T-helper 2 cell treated with Interferon-gamma antibody and Interleukin-4, amounts not matched to agents 5 μg/mL and 100 μg/mL, for 36 hours (primary cell): ENCODE measurements at regions not wholly inside any gene's neighbourhood (a gene's known extent, or its start where the extent isn't known, plus 50 kb on each side); places are given as distances from the start of the nearest gene placed in this dataset.
"Not testable (repeated sequence)": the region's sequence is repeated elsewhere in the genome, so short reads cannot be mapped to it uniquely, and the experiment has no call there.

Experiments used
- DNase-seq: peaks from one replicate; pipeline ENCODE4 v3.0.0; 2021; ENCODE audit warnings: low spot score
- H3K27ac Mint-ChIP-seq: one replicate; pipeline ENCODE4 v1.8.0; 2021; ENCODE audit warnings: mild to moderate bottlenecking, mixed read lengths
- H3K27me3 Mint-ChIP-seq: one replicate; pipeline ENCODE4 v1.8.0; 2021; ENCODE audit warnings: low read depth, mixed read lengths
- H3K36me3 Mint-ChIP-seq: one replicate; pipeline ENCODE4 v1.8.0; 2021; ENCODE audit warnings: low read depth, mixed read lengths
- H3K4me1 Mint-ChIP-seq: one replicate; pipeline ENCODE4 v1.8.0; 2021; ENCODE audit warnings: low read depth, mixed read lengths
- H3K4me3 Mint-ChIP-seq: one replicate; pipeline ENCODE4 v1.8.0; 2022; ENCODE audit warnings: mild to moderate bottlenecking, moderate library complexity, mixed read lengths
- H3K9me3 Mint-ChIP-seq: one replicate; pipeline ENCODE4 v1.8.0; 2021; ENCODE audit warnings: mixed read lengths

DNA sequence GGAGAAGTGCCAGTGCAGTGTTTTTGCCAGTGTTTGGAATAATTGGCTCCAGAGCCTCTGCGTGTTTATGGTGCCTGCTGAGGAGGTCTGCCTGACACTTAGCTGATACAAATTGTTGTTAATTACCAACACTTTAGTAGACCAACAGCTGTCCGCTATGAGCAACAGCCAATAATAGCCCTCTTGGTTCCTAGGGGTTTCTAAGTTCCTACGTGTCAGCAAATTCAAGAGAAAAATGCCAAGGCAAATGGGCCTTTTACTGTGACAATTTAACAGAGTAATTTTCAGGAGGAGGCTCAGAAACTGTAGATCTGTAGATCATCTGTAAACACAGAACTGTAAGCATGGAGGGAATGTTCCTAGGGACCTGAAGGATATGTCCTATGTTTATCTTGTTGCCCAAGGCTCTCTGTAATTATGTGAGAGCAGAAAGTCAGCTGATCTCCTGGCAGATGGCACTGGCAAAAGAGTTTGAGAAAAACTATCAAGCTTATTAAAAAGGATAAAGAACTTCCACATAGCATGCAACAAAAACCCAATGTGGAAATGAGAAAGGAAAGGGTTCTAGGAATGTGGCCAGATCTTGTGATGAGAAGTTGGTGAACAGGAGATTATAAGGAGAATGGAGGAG is 157.7 kb downstream of the GJA1 start:
- no peak overlapping the region for H3K27ac Mint-ChIP-seq
- no peaks in the 10 kb centered on the region for H3K27me3 Mint-ChIP-seq
- DNase-seq = no peak
- no peaks in the 10 kb centered on the region for H3K9me3 Mint-ChIP-seq
- H3K36me3 Mint-ChIP-seq = no peaks in the 10 kb centered on the region
- H3K4me3 Mint-ChIP-seq = no peak overlapping the region
- no peaks in the 10 kb centered on the region for H3K4me1 Mint-ChIP-seq

DNA sequence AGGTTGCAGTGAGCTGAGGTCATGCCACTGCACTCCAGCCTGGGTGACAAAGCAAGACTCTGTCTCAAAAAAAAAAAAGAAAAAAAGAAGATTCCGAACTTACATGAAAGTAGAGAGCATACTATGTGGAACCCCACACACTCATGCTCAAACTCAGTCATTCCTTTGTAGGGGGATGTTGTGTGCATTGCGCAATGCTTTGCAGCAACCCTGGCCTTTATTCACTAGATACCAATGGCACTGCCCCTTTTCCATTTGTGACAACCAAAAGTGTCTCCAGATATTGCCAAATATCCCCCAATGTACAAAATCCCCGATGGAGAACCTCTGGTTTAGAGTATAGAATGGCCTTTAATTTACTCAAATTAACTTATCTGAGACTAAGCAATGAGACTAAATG is 158.6 kb downstream of the GJA1 start:
- H3K4me3 Mint-ChIP-seq = no peak overlapping the region
- no peaks in the 10 kb centered on the region for H3K36me3 Mint-ChIP-seq
- no peaks in the 10 kb centered on the region for H3K9me3 Mint-ChIP-seq
- H3K27me3 Mint-ChIP-seq = no peaks in the 10 kb centered on the region
- no peak overlapping the region for H3K27ac Mint-ChIP-seq
- DNase-seq = no peak
- H3K4me1 Mint-ChIP-seq = no peaks in the 10 kb centered on the region

DNA sequence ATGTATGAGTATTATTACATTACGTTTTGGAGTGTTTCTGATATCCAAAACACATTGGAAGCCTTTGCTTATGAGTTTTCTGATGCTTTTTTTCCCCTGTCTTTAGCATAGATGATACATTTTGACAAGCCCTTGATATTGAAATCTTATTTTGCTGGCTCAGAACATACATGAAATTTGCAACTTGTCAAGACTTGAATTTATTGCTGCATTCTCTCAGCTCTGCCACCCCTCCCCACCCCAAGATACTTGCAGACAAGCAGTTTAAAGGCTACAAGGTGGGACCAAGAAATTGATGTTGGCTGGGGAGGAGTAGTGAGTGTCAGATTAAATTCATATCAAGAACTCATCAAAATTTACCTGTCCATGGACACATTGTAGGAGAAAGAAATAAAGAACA is 160.2 kb downstream of the GJA1 start:
- Mint-ChIP-seq H3K4me1 (no peaks in the 10 kb centered on the region), H3K27me3 (no peaks in the 10 kb centered on the region), H3K27ac (no peak overlapping the region)

DNA sequence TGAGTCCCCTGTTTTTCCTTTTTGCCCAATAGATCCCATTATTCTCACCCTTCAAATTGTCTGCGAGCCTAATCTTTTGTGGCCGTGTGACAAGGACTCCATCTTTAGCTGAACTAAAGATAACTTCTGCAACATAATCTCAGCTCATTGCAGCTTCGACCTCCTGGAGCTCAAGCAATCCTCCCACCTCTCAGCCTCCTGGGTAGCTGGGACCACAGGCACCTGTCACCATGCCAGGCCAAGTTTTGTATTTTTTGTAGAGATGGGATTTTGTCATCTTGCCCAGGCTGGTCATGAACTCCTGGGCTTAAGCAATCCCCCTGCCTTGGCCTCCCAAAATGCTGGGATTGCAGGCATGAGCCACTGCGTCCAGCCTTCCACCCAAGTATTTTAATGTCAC is 161.0 kb downstream of the GJA1 start:
- no peaks in the 10 kb centered on the region for H3K27me3 Mint-ChIP-seq
- no peak for DNase-seq
- no peaks in the 10 kb centered on the region for H3K36me3 Mint-ChIP-seq
- no peak overlapping the region for H3K27ac Mint-ChIP-seq
- no peak overlapping the region for H3K4me3 Mint-ChIP-seq
- no peaks in the 10 kb centered on the region for H3K9me3 Mint-ChIP-seq
- no peaks in the 10 kb centered on the region for H3K4me1 Mint-ChIP-seq

More for the DNA sequence above, 160.2 kb downstream of the GJA1 start:
- Mint-ChIP-seq H3K9me3 (no peaks in the 10 kb centered on the region), H3K4me3 (no peak overlapping the region), H3K36me3 (no peaks in the 10 kb centered on the region)
- DNase-seq = no peak

DNA sequence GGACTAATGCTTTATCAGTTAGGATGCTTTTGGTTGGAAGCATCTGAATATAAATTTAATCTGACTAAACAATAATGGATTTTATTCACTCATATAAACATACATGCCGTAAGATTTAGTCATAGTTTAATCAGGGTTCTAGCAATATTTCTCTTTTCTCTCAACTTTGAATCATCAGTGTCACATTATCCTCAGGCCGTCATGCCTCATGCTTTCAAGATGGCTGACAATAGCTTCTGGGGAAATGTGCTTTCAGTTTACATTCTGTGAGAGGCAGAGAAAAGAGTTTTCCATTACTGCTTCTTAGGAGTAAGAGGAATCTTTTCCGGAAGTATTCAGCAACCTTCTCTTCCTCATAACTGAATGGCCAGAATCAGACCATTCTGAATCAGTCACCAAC is 162.2 kb downstream of the GJA1 start:
- Mint-ChIP-seq H3K27me3 (no peaks in the 10 kb centered on the region), H3K27ac (no peak overlapping the region), H3K9me3 (no peaks in the 10 kb centered on the region), H3K4me1 (no peaks in the 10 kb centered on the region), H3K36me3 (no peaks in the 10 kb centered on the region), H3K4me3 (no peak overlapping the region)
- no peak for DNase-seq

DNA sequence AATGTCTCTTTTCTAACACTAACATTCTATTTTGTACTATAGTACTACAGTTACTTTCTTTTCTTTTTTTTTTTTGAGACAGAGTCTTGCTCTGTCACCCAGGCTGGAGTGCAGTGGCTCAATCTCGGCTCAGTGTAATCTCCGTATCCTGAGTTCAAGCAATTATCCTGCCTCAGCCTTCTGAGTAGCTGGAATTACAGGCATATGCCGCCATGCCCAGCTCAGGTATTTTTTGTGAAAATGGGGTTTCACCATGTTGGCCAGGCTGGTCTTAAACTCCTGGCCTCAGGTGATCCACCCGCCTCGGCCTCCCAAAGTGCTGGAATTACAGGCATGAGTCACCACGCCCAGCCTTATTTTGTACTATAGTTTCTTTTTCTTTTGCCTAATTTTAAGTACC is 163.9 kb downstream of the GJA1 start:
- not testable (repeated sequence) for H3K36me3 Mint-ChIP-seq, H3K4me1 Mint-ChIP-seq, DNase-seq, H3K4me3 Mint-ChIP-seq, H3K27ac Mint-ChIP-seq, H3K27me3 Mint-ChIP-seq, H3K9me3 Mint-ChIP-seq

DNA sequence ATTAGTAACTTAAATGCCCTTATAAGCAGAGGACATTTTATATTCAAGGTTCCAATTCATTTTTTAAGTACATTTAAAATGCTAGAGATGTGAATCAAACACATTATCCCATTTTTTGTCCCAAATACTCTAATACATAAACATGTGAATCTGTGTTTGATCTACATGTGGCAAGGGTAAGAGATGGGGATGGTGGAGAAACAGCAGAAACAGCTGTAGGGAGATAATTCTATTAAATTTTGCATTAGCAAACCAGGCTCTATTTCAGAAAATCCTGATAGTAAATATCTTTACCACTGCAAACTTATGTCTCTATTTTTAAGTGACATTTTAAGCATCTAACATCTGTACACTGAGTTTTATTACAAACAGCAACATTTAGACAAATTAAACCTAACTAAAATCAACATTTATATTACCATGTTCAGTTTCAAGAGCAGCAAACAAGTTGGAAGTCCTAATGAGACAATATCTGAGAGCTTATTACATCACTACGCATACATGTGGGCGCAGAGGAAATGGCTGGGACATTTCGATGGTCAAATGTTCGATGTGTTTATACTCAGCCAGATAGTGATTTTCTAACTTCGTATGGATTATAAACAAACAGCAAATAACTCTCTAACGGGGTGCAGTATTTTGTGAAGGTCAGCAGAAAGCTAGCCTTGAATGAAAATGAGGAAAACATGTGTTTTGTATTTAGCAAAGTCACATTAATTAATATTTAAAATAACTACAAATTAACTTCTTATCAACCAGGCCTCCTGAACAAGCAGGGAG is 165.1 kb downstream of the GJA1 start:
- DNase-seq = no peak
- Mint-ChIP-seq H3K4me3 (no peak overlapping the region), H3K9me3 (no peaks in the 10 kb centered on the region), H3K4me1 (no peaks in the 10 kb centered on the region), H3K27me3 (no peaks in the 10 kb centered on the region), H3K36me3 (no peaks in the 10 kb centered on the region), H3K27ac (no peak overlapping the region)

DNA sequence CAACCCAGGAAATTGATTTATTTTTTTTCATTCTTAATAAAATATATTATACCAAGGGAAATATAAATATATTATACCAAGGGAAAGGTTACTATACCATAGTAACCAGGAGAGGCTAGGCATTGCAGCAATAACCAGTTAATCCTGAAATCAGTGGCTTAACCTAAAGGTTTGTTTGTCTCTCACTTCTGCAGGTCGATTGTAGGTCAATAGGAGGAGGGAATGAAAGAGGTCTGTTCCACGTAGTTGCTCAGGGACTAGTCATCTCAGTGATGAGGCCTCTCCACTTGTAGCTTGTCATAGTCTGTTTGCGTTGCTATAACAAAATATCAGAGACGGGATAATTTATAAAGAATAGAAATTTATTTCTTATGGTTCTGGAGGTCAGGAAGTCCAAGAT is 168.0 kb downstream of the GJA1 start:
- Mint-ChIP-seq H3K4me1 (no peaks in the 10 kb centered on the region), H3K27me3 (no peaks in the 10 kb centered on the region), H3K9me3 (no peaks in the 10 kb centered on the region), H3K27ac (no peak overlapping the region), H3K36me3 (no peaks in the 10 kb centered on the region), H3K4me3 (no peak overlapping the region)
- DNase-seq = no peak

DNA sequence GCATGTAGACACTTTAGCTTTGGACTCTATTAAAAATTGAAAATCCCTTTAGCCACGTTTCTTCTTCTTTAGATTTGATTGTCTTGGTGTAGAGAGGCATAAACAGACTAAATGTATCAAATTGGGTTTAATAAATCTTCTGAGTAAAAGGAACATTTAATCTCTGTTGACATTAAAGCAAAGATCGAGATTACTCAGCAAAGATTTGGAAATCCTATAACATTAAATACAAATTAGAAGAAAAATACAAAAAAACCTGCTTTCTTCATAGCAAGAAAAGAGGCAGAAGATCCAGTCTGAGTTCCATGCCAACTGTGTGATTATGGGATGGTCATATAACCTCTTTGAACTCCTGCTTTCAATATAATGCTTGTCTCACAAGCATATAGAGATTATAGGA is 172.3 kb downstream of the GJA1 start:
- DNase-seq = no peak
- Mint-ChIP-seq H3K4me3 (no peak overlapping the region), H3K27me3 (no peaks in the 10 kb centered on the region), H3K4me1 (no peaks in the 10 kb centered on the region), H3K36me3 (no peaks in the 10 kb centered on the region), H3K9me3 (no peaks in the 10 kb centered on the region), H3K27ac (no peak overlapping the region)

DNA sequence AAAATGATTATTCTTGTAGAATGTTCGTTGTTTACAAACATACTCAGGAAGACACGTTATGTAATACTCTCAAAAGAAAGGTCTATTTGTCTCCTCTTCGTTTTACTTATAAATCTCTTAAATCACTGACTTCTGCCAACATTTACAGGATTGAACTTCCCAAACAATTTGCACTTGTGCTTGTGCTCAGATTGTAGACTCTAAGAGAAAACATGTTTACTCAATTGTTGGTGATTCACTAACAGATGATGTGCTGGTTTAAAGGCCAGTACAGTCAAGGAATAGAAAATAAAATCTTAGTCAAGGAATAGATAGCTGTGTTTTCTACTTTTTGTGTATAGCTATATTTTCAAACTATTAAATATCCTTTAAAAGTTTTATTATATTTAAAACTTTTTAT is 172.8 kb downstream of the GJA1 start:
- no peak for DNase-seq
- Mint-ChIP-seq H3K4me3 (no peak overlapping the region), H3K36me3 (no peaks in the 10 kb centered on the region), H3K4me1 (no peaks in the 10 kb centered on the region), H3K27me3 (no peaks in the 10 kb centered on the region), H3K9me3 (no peaks in the 10 kb centered on the region), H3K27ac (no peak overlapping the region)

DNA sequence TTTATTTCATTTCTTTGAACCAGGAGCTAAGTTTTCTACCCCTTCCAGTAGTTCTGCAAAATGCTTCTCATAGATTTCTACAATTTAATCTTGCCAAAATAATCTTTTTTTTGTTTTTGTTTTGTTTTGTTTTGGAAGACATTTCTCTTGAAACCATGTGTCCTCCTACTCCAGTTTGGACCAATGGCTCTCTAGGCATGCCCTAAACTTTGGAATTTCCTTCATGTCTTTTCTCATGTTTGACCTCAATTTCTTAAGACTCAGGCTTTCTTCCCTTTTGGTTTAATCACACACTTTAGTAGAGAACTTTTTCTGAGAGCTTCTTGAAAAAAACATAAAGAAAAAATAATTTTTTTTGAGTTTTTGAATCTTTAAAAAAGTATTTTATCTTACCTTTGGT is 173.8 kb downstream of the GJA1 start:
- no peaks in the 10 kb centered on the region for H3K27me3 Mint-ChIP-seq
- no peaks in the 10 kb centered on the region for H3K4me1 Mint-ChIP-seq
- no peaks in the 10 kb centered on the region for H3K36me3 Mint-ChIP-seq
- no peak for DNase-seq
- H3K9me3 Mint-ChIP-seq = no peaks in the 10 kb centered on the region
- no peak overlapping the region for H3K27ac Mint-ChIP-seq
- no peak overlapping the region for H3K4me3 Mint-ChIP-seq

DNA sequence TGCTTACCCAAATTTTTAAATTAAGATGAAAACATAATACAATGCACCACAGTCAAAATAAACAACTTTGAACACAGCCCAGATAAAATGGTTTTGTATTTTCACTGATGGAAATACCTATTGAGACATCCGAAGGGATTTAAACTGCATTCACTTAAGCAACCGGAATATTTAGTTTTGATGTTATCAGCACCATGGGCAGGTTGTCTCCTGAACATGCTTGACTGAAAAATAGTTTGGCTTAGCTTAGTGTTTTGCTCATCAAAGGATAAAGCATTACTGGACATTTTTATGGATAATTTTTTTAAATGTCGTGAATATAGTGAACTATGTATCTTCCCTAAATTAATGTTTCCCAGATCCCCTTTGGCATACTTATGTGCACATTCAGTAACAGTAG is 177.5 kb downstream of the GJA1 start:
- Mint-ChIP-seq H3K36me3 (no peaks in the 10 kb centered on the region), H3K27ac (no peak overlapping the region), H3K4me1 (no peaks in the 10 kb centered on the region), H3K9me3 (no peaks in the 10 kb centered on the region), H3K4me3 (no peak overlapping the region), H3K27me3 (no peaks in the 10 kb centered on the region)
- DNase-seq = no peak

DNA sequence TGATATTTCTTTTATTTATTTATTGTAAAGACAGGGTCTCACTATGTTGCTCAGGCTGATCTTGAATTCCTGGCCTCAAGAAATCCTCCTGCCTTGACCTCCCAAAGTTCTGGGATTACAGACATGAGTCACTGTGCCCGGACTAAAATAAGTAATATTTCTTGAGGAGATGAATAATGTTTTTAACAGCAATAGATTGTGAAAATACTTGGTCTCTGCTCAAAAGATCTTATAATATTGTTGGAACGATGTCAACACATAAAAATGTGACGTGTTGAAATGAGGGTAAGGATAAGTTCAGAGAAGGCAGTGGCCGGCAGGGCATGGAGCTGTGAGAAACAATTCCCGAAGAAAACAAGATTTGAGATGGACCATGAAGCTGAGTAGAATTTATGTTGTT is 178.7 kb downstream of the GJA1 start:
- H3K27me3 Mint-ChIP-seq = no peaks in the 10 kb centered on the region
- H3K36me3 Mint-ChIP-seq = no peaks in the 10 kb centered on the region
- H3K4me1 Mint-ChIP-seq = no peaks in the 10 kb centered on the region
- no peaks in the 10 kb centered on the region for H3K9me3 Mint-ChIP-seq
- DNase-seq = no peak
- H3K4me3 Mint-ChIP-seq = no peak overlapping the region
- no peak overlapping the region for H3K27ac Mint-ChIP-seq

DNA sequence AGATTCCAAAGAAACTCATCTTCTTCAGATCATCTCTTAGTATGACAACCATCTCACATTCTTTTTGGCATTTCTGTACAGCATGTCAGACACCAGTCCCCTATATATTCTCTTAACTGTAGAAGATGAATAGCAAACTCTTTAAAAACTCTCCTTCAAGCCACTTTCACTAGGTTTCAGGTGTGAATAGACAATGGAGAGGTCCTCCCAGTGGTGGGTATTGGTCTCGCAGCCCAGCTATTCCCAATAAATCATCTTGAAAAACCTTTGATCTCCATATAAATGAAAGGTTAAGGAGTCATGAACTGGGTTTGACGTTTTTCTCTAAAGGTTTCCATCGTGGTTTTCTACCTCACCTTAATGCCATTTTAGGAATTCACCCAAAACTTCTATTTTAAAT is 180.0 kb downstream of the GJA1 start:
- no peak overlapping the region for H3K4me3 Mint-ChIP-seq
- no peak overlapping the region for H3K27ac Mint-ChIP-seq
- no peaks in the 10 kb centered on the region for H3K9me3 Mint-ChIP-seq
- no peaks in the 10 kb centered on the region for H3K27me3 Mint-ChIP-seq
- no peaks in the 10 kb centered on the region for H3K36me3 Mint-ChIP-seq
- H3K4me1 Mint-ChIP-seq = no peaks in the 10 kb centered on the region
- no peak for DNase-seq

DNA sequence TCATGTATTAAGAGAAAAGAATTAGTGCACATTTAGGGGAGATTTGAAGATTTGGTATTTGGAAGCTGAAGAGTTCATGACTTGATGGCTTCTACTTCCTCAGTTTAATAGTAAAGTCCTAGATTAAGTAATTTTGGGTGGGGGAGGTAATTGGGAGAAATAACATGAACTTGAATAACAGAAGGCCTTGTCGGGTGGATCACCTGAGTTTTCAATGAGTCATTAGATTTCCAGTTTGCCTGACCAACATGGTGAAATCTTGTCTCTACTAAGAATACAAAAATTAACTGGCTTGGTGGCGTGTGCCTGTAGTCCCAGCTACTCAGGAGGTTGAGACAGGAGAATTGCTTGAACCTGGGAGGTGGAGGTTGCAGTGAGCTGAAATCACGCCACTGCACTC is 181.0 kb downstream of the GJA1 start:
- Mint-ChIP-seq H3K27me3 (no peaks in the 10 kb centered on the region), H3K4me3 (no peak overlapping the region), H3K27ac (no peak overlapping the region), H3K9me3 (no peaks in the 10 kb centered on the region), H3K36me3 (no peaks in the 10 kb centered on the region), H3K4me1 (no peaks in the 10 kb centered on the region)
- DNase-seq = no peak
